ENCODE measurements at regions not wholly inside any gene's neighbourhood (a gene's known extent, or its start where the extent isn't known, plus 50 kb on each side); places are given as distances from the start of the nearest gene placed in this dataset.
"Not testable (repeated sequence)": the region's sequence is repeated elsewhere in the genome, so short reads cannot be mapped to it uniquely, and the experiment has no call there.

DNA sequence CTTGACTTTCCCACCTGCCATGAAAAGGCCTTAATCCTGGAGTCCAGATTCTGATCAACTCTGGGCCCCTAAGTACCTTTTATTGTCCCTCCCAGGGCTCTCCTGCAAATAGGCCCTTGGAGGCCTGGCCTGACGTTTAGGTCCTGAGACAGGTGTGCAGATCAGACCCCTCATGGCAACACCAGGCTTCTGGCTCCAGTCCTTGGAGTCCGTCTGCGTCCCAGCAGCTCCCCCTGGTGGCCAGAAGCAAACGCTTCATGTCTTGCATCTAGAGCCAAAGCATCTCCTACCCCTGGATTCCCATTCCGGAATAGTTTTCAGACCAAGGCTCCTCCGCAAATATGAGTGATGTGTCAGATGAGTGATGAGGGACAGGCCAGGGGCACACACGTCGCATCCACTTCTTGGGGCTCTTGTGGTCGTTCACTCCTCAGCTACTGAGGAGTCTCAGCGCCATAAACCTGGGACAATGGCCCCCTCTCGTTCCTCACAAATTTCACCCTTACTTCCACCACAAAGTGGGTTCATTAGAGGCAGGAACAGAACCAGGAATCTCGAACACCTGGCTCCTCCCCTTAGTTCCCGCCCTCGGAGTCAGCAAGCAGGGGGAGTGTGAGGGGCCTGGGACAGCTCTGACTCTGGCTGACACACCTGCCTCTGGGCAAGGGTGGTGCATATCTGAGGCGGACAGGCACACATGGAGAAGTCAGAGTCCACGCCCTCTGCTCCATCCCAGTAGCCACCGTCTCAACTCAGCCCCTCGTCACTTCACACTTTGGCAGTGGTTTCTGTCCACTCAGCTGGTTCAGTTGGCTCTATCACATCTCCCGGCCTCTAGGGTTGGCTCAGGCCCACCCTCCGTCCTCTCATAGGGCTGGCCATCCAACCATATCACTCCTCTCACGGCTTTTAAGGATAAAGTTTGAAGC lies 77.9 kb upstream of the PWP1 start:
- peak; percentile 66 for DNase-seq

- DNase-seq = not testable (repeated sequence)
These were observed 76.8 kb upstream of the PWP1 start for GRCh38 chr12:107608779-107609178.

DNA sequence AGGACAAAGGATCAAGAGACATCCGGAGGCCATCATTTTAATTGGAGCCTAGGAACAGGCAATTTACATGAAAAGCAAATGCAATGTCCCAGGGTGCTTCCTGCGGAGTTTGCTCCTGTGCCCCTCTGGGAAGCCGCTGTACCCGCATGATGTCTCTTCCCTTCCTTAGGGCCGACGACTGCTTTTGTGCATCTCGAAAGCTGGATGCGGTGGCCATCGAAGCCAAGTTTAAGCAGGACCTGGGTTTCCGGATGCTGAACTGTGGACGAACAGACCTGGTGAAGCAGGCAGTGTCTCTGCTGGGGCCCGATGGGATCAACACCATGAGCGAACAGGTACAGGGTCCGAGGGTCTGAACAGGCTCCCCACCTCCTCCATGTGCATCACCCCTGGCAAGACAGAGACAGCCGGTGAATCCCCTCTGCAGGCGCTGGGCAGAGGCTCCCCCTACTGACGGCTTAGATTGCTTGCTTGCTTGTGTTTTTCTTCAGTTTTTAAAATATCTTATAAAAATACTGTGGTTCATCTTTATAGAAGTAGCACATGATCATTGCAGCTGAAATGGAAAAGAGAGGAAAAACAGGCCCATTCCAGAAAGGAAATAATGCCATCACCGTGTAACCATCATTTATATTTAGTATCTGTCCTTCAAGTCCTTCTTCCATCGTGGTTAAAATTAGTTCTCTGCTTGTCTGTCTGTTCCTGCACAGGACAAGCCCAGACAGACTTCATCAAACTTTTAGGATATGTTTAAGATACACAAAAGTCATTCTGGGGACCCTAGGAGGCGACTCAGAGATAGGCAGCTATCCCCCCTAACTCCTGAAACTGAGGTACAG lies 75.4 kb upstream of the PWP1 start:
- DNase-seq = peak; percentile 26

GRCh38 chr12:107612508-107612907 lies 73.1 kb upstream of the PWP1 start:
- no peak for DNase-seq

DNA sequence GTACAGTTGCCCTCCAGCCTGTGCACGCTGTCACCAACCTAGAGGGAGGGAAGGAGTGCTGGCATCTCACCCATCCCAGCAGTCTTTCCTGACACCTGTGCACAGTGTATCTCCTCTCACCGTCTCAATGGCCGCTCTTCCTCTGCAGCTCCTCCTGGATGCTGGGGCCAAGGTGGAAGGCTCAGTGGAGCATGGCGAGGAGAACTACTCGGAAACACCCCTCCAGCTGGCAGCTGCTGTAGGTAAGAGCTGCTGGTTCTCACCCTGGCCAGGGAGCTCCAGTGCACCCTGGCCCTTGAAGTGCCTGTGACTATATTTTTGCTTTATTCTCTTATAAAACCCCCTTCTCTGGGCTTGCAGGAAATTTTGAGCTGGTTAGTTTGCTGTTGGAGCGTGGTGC lies 68.7 kb upstream of the PWP1 start:
- DNase-seq = no peak

DNA sequence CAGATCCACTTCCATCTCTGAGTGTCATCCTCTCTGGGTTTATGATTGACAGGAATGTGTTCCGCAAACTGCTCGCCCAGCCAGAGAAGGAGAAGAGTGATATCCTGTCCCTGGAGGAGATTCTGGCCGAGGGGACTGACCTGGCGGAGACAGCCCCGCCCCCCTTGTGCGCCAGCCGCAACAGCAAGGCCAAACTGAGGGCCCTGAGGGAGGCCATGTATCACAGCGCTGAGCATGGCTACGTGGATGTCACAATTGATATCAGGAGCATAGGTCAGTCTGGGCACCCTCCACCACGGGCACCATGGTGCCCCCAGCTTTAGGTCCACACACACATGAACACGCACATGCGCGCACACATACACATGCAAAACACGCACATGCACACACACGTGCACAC lies 67.5 kb upstream of the PWP1 start:
- no peak for DNase-seq

GRCh38 chr12:107619831-107620230 lies 65.8 kb upstream of the PWP1 start:
- DNase-seq = no peak

DNA sequence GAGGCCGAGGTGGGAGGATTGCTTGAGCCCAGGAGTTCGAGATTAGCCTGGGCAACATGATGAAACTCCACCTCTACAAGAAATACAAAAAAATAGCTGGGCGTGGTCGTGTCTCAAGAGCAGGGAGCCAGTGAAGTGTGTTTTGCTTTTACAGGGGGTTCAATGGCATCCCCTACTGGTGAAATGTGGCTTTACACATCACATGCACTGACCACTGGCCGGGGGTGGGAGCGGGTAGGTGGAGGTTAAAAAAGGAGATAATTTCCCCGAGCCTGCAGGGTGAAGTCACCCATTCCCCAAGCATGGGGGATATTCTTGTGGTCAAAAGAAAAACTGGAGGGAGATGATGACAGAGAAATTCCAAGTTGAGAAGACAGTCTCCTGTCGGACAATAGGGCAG lies 63.6 kb upstream of the PWP1 start:
- DNase-seq = peak; percentile 36

GRCh38 chr12:107624493-107624892 lies 61.1 kb upstream of the PWP1 start:
- no peak for DNase-seq

DNA sequence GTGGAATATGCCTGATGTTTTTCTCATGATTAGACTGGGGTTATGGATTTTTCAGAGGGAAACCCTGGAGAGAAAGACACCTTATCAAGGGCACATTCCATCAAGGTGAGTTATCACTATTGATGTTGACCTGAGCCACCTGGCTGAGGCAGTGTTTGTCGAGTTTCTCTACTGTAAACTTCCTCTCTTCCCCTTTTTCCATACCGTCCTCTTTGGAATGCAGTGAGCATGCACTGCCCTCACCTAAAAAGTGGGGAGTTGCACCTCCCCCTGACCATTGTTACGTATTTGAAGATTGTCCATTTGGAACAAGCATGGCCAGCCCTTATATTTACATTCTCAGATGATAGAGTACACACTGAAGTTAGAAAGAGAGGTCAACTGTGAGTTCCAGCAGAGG lies 53.9 kb upstream of the PWP1 start:
- no peak for DNase-seq

DNA sequence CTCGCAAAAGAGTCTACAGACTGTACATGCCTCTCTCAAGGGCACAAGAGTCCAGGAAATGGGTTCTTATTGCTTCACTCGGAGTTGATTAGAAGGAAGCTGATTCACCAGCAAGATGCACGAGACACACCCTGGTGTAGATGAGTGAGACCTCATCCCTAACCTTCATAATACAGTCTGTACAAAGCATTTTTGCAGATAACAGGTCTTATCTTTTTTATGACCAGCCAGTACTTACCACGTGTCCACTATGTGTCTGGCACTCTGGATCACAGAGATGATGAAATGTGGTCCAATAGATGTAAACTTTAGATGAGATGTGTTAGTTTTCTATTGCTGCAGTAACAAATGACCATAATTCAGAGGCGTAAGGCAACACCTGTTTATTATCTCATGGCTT lies 53.4 kb upstream of the PWP1 start:
- DNase-seq = peak; percentile 5

GRCh38 chr12:107634530-107634929 lies 51.1 kb upstream of the PWP1 start:
- no peak for DNase-seq

- no peak for DNase-seq
These were observed 50.5 kb upstream of the PWP1 start for GRCh38 chr12:107635139-107635538.

Measured in hematopoietic multipotent progenitor cell treated with erythropoietin and hydrocortisone succinate and interleukin-3 and kit ligand, for 8 days (in vitro differentiated cells).